ENCODE measurements at regions not wholly inside any gene's neighbourhood (a gene's known extent, or its start where the extent isn't known, plus 50 kb on each side); places are given as distances from the start of the nearest gene placed in this dataset.
A peak's percentile ranks its signal among the peaks of the same experiment; 100 is the strongest.

DNA sequence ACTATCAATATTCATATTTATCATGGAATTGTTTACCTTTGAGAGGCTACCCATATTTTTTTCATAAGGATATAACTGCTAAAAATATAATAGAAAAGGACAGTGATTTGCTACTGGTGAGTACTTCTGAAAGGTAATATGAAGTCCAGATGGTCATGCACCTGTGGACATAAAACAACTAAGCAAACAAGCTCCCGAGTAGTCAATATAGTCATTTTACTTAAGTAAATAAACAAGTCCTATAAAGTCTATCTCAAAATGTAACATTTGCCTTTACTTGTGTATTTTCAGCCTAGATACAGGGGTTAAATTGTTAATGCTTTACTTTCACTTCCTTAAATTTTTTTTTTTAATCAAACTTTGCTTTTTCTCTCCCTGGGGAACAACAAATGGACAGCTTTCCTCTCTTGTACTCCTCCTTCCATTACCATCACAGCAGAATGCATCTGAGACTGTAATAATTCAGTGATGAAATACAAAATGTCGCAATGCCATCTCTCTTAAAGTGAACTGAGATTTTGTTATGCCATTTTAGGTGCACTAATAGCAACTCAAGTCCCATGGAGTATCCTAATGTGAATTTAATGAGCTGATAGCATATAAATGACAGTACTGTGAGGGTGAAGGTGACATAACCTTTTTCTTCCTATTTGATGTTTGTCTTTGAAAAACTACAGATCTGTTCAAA is 1325.4 kb upstream of the ZEB2 start:
- no peak overlapping the region for H3K4me3 ChIP-seq (ENCODE audit: low read depth, low read length)
- TF ChIP-seq, protein P1, sequence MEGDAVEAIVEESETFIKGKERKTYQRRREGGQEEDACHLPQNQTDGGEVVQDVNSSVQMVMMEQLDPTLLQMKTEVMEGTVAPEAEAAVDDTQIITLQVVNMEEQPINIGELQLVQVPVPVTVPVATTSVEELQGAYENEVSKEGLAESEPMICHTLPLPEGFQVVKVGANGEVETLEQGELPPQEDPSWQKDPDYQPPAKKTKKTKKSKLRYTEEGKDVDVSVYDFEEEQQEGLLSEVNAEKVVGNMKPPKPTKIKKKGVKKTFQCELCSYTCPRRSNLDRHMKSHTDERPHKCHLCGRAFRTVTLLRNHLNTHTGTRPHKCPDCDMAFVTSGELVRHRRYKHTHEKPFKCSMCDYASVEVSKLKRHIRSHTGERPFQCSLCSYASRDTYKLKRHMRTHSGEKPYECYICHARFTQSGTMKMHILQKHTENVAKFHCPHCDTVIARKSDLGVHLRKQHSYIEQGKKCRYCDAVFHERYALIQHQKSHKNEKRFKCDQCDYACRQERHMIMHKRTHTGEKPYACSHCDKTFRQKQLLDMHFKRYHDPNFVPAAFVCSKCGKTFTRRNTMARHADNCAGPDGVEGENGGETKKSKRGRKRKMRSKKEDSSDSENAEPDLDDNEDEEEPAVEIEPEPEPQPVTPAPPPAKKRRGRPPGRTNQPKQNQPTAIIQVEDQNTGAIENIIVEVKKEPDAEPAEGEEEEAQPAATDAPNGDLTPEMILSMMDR (IDR thresholded peaks at IDR 0.05; ENCODE audit: insufficient read depth, low read depth, low read length), result no peak
- peak; percentile 37 for DNase-seq (ENCODE audit: low read depth)

DNA sequence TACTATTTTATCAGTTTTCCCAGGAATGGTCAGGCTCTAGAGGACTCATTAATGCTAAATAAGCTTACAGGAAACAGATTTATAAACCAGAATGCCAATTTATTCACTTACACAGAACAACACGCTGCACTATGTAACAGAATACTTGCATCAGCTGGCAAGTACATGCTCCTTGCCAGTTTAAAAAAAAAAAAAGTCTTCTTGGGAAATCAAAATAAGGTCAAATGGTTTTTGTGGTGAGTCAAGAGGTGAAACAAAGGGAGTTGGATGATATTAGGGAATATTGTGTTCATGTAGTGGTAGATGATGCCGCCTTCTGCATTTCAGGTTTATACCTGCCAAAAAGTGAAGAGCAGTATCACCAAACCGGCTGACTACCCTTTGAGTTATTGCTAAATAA is 1322.1 kb upstream of the ZEB2 start:
- TF ChIP-seq, protein P1 (IDR thresholded peaks at IDR 0.05; ENCODE audit: insufficient read depth, low read depth, low read length), result no peak
- no peak overlapping the region for H3K4me3 ChIP-seq (ENCODE audit: low read depth, low read length)
- no peak for DNase-seq (ENCODE audit: low read depth)

DNA sequence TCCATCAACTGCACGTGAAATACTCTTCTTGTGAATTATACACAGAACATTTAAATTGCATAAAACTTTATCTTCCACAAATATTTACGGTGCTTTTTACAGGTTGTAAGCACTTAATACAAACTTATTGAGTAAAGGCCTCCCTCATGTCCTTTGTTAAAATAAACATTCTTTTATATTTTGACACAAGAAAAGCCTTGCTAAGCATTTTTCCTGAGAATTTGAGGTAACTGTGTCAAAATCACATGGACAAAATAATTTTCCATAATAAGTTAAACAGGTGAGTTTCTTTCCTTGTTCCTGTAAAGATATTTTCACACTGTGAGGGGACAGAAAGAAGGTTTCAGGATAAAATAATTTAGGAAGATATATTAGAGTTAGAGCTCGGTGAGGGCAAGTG is 1317.1 kb upstream of the ZEB2 start:
- TF ChIP-seq, protein P1 (IDR thresholded peaks at IDR 0.05; ENCODE audit: insufficient read depth, low read depth, low read length), result no peak
- DNase-seq (ENCODE audit: low read depth), result no peak

DNA sequence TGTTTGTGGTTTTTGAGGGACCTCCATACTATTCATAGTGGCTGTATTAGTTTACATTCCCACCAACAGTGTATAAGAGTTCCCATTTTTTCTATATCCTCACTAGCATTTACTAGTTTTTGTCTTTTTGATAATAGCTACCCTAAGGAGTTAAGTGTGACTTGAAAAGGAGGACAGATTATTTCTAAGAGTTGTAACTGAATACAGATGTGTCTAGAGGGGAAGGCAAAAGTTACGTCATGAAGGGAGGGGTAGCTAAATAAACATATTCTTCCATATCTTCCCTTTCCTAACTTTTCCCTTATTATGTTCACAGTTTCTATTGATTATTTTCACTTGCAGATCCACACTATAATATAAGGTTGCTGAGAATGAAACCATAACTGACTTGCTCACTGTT is 1315.7 kb upstream of the ZEB2 start:
- no peak for DNase-seq (ENCODE audit: low read depth)
- TF ChIP-seq, protein P1 (IDR thresholded peaks at IDR 0.05; ENCODE audit: insufficient read depth, low read depth, low read length), result no peak
- H3K4me3 ChIP-seq (ENCODE audit: low read depth, low read length), result no peak overlapping the region

More for the DNA sequence above, 1317.1 kb upstream of the ZEB2 start:
- H3K4me3 ChIP-seq (ENCODE audit: low read depth, low read length), result no peak overlapping the region

DNA sequence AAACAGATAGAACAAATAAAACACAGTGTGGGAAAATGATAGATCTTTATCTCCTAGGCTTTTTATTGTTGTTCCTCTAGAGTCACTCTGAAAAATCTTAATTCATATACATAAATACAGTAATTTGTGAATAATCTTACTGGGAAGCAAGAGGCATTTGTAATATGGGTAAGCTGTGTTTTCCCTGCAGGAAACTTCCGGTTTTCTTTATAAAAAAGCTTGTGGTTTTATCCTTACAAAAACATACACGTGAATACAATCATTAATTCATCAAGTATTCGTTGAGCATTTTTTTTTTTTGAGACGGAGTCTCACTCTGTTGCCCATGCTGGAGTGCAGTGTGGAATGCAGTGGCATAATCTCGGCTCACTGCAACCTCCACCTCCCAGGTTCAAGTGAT is 1312.8 kb upstream of the ZEB2 start:
- no peak overlapping the region for H3K4me3 ChIP-seq (ENCODE audit: low read depth, low read length)
- TF ChIP-seq, protein P1 (IDR thresholded peaks at IDR 0.05; ENCODE audit: insufficient read depth, low read depth, low read length), result no peak
- no peak for DNase-seq (ENCODE audit: low read depth)

DNA sequence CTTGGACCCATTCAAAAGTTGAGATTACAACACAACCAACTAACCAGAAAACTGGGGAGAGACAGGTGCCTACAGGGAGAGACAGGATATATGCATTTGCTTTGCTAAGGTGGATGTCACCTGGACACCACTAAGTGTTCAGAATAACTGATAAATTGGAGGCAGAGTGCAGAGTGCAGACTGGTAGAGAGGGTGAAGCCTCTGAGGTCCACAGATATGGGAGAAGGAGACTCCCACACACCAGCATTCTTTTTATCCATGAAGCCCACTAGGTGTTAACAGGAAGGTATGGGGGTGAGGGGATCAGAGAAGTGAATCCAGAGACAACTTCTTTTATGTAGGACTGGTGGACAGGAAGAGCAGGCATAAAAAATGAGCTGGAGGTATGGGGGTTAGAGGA is 1310.0 kb upstream of the ZEB2 start:
- H3K4me3 ChIP-seq (ENCODE audit: low read depth, low read length), result no peak overlapping the region
- DNase-seq (ENCODE audit: low read depth), result no peak
- TF ChIP-seq, protein P1 (IDR thresholded peaks at IDR 0.05; ENCODE audit: insufficient read depth, low read depth, low read length), result no peak

DNA sequence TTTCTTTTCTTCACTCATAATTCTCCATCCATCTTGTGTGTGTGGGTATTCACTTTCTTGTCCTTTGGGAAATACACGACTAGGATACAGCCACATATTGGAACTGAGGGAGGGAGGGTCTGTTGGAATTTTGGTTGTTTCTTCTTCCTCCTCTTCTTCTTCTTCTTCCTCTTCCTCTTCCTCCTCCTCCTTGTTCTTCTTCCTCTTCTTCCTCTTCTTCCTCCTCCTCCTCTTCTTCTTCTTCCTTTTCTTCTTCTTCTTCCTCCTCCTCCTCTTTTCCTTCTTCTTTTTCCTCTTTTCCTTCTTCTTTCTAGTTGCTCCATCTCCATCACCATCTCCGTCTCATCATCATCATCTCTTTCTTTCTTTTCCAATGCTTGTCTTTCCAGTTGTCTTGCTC is 1307.3 kb upstream of the ZEB2 start:
- TF ChIP-seq, protein P1 (IDR thresholded peaks at IDR 0.05; ENCODE audit: insufficient read depth, low read depth, low read length), result no peak
- DNase-seq (ENCODE audit: low read depth), result no peak
- H3K4me3 ChIP-seq (ENCODE audit: low read depth, low read length), result no peak overlapping the region
